Ovary (tissue), 7 donors: ENCODE measurements at regions not wholly inside any gene's neighbourhood (a gene's known extent, or its start where the extent isn't known, plus 50 kb on each side); places are given as distances from the start of the nearest gene placed in this dataset.

ENCODE experiments used
- DNase-seq, 5 donors: peaks; one replicate each; pipeline ENCODE4 v3.0.0-alpha.2; 2019 to 2020
- H3K27ac ChIP-seq, 2 donors: fragments of 200-600 bp; one replicate each; pipeline versions ENCODE4 v1.5.1 to v1.8.0; 2019 to 2022
- H3K27me3 ChIP-seq: fragments of 200-600 bp; one replicate; pipeline ENCODE4 v1.8.0; 2022
- H3K36me3 ChIP-seq: fragments of 200-600 bp; sonication (generic); one replicate; pipeline ENCODE4 v1.5.1; 2019
- H3K4me1 ChIP-seq: one replicate; pipeline ENCODE4 v1.8.1; 2013; ENCODE audit warnings: mild to moderate bottlenecking, moderate library complexity; ENCODE audit not compliant: insufficient read depth
- H3K4me3 ChIP-seq: fragments of 200-600 bp; sonication (generic); one replicate; pipeline ENCODE4 v1.5.1; 2017
- H3K9me3 ChIP-seq, 2 donors: fragments of 200-600 bp in 1 of 2; sonication (generic) in 1 of 2; one replicate each; pipeline versions ENCODE4 v1.5.1 to v1.8.1; 2013 to 2019; ENCODE audit warnings: mild to moderate bottlenecking in 1 of 2, moderate library complexity in 1 of 2
- CTCF ChIP-seq, 3 donors: fragments of 450-650 bp in 2 of 3; fragments of 200-600 bp in 1 of 3; IDR thresholded peaks; one replicate each; pipeline versions ENCODE4 v1.5.1 to v1.8.0; 2016 to 2022; ENCODE audit warnings: antibody characterized with exemption in 3 of 3, mild to moderate bottlenecking in 1 of 3
- EP300 ChIP-seq: sonication (generic); formaldehyde crosslinking; IDR thresholded peaks from one replicate; pipeline ENCODE4 v1.6.1; 2017; ENCODE audit warnings: antibody characterized with exemption
- POLR2A ChIP-seq: fragments of 450-650 bp; IDR thresholded peaks from one replicate; pipeline ENCODE4 v1.6.1; 2017; ENCODE audit warnings: antibody characterized with exemption, mild to moderate bottlenecking, moderate library complexity
- WGBS, 3 donors: extraction: QIAGEN DNeasy Blood & Tissue Kit in 1 of 3; methylation state at CpG; one replicate each; pipeline versions ENCODE4 v1.1.5 to v1.1.7; 2013 to 2017; 5-methylcytosine and 5-hydroxymethylcytosine counted together
- intact Hi-C, 4 donors: fragments of 100-400 bp; cut with DNase I; formaldehyde crosslinking; loops; one replicate each; pipeline versions ENCODE4 v1.11.0 to v1.15.1; 2022 to 2023
- donor health status: DM: no; HTN: no; CAD: no; lungs with moderate emphysema.
- donor health status: DM: no; HTN: no; CAD: no.
- donor health status: Bipolar disorder and iron deficiency.
- donor health status: DM: no; HTN: no; CAD: no.
- donor health status: DM: yes; HTN: yes; CAD: no.

DNA sequence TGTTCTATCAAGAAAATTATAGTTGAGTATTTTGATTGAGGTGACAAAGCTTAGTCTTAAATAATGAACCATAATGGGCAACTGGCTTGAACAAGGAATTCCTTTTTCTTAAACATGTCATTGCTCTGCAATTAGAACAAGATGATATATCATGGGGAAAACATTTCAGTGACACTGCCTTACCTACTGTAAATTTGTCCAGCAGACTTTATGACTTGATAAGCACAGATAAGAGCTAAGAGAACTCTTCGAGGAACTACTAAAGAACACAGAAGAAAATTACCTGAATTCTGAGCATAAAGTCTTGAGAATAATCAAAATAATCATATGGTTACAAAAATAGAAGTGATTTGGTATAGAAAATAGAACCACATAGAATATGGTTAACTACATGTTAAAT, 257.8 kb downstream of the PDHA2 start:
- Histone ChIP-seq H3K4me1 (no peaks in the 10 kb centered on the region), H3K4me3 (no peak overlapping the region), H3K27me3 (no peaks in the 10 kb centered on the region), H3K9me3 (no peaks in the 10 kb centered on the region), H3K36me3 (no peaks in the 10 kb centered on the region), H3K27ac (no peak overlapping the region)
- intact Hi-C loops, result no loop called here
- TF ChIP-seq EP300, result no peak
- TF ChIP-seq POLR2A, result no peak
- TF ChIP-seq CTCF (IDR thresholded peaks at IDR 0.05), result no peak
- DNase-seq, result no peak
- WGBS, 3 donors, result 59 to 79% (median 64%) methylated on average over 1 of the region's 1 CpG

GRCh38 chr4:96099031-96099430, 259.1 kb downstream of the PDHA2 start:
- WGBS, 3 donors, result 43 to 63% (median 62%) methylated on average over 1 of the region's 1 CpG
- intact Hi-C loops, result no loop called here
- TF ChIP-seq CTCF (IDR thresholded peaks at IDR 0.05), result no peak
- Histone ChIP-seq H3K4me1 (no peaks in the 10 kb centered on the region), H3K4me3 (no peak overlapping the region), H3K27ac (no peak overlapping the region), H3K36me3 (no peaks in the 10 kb centered on the region), H3K27me3 (no peaks in the 10 kb centered on the region), H3K9me3 (no peaks in the 10 kb centered on the region)
- no peak for DNase-seq

DNA sequence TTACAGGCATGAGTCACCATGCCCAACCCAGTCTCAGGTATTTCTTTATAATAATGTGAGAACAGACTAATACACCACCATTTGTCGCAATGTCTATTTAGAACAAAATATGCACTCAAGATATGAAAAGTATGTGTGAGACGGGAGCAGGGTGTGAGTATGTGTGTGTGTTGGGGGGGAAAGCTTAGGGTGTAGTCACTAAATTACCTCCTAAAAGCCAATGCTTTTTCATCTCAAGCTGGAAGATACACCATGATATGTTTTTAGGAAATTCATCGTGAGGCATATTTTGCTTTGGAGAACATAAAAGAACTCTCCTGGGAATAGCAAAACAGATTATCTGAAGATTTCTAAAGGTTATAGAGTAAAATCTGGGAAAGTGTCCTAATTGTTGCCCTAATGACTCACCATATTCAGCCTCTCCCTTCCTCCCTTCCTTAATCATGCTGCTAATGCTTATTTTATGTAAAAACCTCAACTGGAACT, 262.7 kb downstream of the PDHA2 start:
- Histone ChIP-seq H3K9me3 (no peaks in the 10 kb centered on the region), H3K4me3 (no peak overlapping the region), H3K36me3 (no peaks in the 10 kb centered on the region), H3K27ac (no peak overlapping the region), H3K4me1 (no peaks in the 10 kb centered on the region), H3K27me3 (no peaks in the 10 kb centered on the region)
- WGBS, 3 donors, result 25 to 34% (median 29%) methylated on average over 3 of the region's 3 CpGs
- intact Hi-C loops, result no loop called here
- DNase-seq, result no peak
- TF ChIP-seq EP300 (no peak), POLR2A (no peak), CTCF (IDR thresholded peaks at IDR 0.05) (no peak)

DNA sequence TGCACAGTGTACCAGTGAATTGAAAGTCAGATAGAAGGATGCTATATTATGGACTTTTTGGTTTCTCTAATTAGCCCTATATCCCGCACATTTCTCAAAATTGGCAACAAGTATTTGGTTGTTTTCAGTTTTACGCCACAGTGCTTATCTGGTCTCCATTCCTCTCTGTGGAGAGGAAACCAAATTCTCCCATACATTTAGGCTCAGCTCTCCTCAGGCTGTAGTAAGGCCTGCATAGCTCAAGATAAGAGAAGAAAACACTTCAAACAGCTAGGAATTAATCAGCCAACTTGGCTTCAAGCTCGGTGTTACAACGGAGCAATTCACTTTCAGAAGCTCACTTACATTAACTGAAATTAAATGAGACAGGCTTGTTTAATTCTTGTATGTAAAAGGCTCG, 263.2 kb downstream of the PDHA2 start:
- 7 to 12% (median 8%) methylated on average over 5 of the region's 5 CpGs for WGBS, 3 donors
- TF ChIP-seq POLR2A, result no peak
- TF ChIP-seq EP300, result no peak
- no peak for TF ChIP-seq CTCF (IDR thresholded peaks at IDR 0.05)
- intact Hi-C loops, result no loop called here

GRCh38 chr4:96108146-96108545, 268.3 kb downstream of the PDHA2 start:
- intact Hi-C loops, result no loop called here
- H3K27me3 ChIP-seq, result no peaks in the 10 kb centered on the region
- no peak overlapping the region for H3K27ac ChIP-seq
- H3K9me3 ChIP-seq, result no peaks in the 10 kb centered on the region
- WGBS, 3 donors, result 66 to 82% (median 78%) methylated on average over 1 of the region's 1 CpG
- H3K4me3 ChIP-seq, result no peak overlapping the region
- TF ChIP-seq POLR2A (no peak), CTCF (IDR thresholded peaks at IDR 0.05) (no peak), EP300 (no peak)
- no peak for DNase-seq
- no peaks in the 10 kb centered on the region for H3K36me3 ChIP-seq
- no peaks in the 10 kb centered on the region for H3K4me1 ChIP-seq

More for the DNA sequence above, 263.2 kb downstream of the PDHA2 start:
- Histone ChIP-seq H3K36me3 (no peaks in the 10 kb centered on the region), H3K27ac (no peak overlapping the region), H3K27me3 (no peaks in the 10 kb centered on the region), H3K9me3 (no peaks in the 10 kb centered on the region), H3K4me1 (no peaks in the 10 kb centered on the region), H3K4me3 (no peak overlapping the region)
- DNase-seq, result no peak
